Nephron progenitor cell (in vitro differentiated cells): ENCODE measurements at regions not wholly inside any gene's neighbourhood (a gene's known extent, or its start where the extent isn't known, plus 50 kb on each side); places are given as distances from the start of the nearest gene placed in this dataset.

Experiments
- DNase-seq: peaks from one replicate; pipeline ENCODE4 v3.0.0; 2021
- H3K27ac Mint-ChIP-seq: 2 replicates; pipeline ENCODE4 v1.8.0; 2021; ENCODE audit warnings: mild to moderate bottlenecking, moderate library complexity, mixed read lengths
- H3K27me3 Mint-ChIP-seq: 2 replicates; pipeline ENCODE4 v1.8.0; 2021; ENCODE audit warnings: mild to moderate bottlenecking, low read depth, mixed read lengths; ENCODE audit not compliant: poor library complexity
- H3K36me3 Mint-ChIP-seq: 2 replicates; pipeline ENCODE4 v1.8.0; 2021; ENCODE audit warnings: low read depth, mixed read lengths
- H3K4me1 Mint-ChIP-seq: 2 replicates; pipeline ENCODE4 v1.8.0; 2021; ENCODE audit warnings: mixed read lengths
- H3K4me3 Mint-ChIP-seq: 2 replicates; pipeline ENCODE4 v1.8.0; 2021; ENCODE audit warnings: mild to moderate bottlenecking, moderate library complexity, mixed read lengths
- H3K9me3 Mint-ChIP-seq: 2 replicates; pipeline ENCODE4 v1.8.0; 2021; ENCODE audit warnings: mild to moderate bottlenecking, moderate library complexity, mixed read lengths
- TF ChIP-seq, protein P1 (sequence below): fragments of 200-600 bp; sonication (generic); IDR thresholded peaks from 2 replicates; pipeline ENCODE4 v1.5.0; 2021; ENCODE audit warnings: antibody characterized with exemption

DNA sequence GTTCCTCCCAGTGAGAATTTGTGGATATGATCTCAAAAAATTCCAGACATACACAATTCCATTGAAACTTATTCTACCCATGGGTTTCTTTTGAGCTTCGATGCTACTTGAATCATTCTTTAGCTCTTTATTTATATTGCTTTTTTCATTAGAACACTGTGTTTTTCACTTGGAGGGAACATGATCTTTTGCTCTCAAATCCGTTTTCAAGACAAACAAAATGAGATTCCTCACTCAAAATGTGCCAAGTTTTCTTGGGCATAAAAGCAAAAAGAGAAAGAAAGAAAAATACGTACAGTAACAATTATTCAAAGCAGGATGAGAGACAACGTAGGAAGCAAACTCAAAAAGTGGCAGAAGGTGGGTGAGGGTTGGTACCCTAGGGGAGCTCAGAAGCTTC, 118.8 kb upstream of the PDZRN3 start:
- no peaks in the 10 kb centered on the region for H3K27me3 Mint-ChIP-seq
- H3K4me1 Mint-ChIP-seq = peaks cover 5% of the 10 kb centered on the region
- TF ChIP-seq, protein P1, sequence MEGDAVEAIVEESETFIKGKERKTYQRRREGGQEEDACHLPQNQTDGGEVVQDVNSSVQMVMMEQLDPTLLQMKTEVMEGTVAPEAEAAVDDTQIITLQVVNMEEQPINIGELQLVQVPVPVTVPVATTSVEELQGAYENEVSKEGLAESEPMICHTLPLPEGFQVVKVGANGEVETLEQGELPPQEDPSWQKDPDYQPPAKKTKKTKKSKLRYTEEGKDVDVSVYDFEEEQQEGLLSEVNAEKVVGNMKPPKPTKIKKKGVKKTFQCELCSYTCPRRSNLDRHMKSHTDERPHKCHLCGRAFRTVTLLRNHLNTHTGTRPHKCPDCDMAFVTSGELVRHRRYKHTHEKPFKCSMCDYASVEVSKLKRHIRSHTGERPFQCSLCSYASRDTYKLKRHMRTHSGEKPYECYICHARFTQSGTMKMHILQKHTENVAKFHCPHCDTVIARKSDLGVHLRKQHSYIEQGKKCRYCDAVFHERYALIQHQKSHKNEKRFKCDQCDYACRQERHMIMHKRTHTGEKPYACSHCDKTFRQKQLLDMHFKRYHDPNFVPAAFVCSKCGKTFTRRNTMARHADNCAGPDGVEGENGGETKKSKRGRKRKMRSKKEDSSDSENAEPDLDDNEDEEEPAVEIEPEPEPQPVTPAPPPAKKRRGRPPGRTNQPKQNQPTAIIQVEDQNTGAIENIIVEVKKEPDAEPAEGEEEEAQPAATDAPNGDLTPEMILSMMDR = no peak
- no peaks in the 10 kb centered on the region for H3K36me3 Mint-ChIP-seq
- no peak for DNase-seq
- H3K4me3 Mint-ChIP-seq = no peak overlapping the region
- no peaks in the 10 kb centered on the region for H3K9me3 Mint-ChIP-seq
- H3K27ac Mint-ChIP-seq = no peak overlapping the region

DNA sequence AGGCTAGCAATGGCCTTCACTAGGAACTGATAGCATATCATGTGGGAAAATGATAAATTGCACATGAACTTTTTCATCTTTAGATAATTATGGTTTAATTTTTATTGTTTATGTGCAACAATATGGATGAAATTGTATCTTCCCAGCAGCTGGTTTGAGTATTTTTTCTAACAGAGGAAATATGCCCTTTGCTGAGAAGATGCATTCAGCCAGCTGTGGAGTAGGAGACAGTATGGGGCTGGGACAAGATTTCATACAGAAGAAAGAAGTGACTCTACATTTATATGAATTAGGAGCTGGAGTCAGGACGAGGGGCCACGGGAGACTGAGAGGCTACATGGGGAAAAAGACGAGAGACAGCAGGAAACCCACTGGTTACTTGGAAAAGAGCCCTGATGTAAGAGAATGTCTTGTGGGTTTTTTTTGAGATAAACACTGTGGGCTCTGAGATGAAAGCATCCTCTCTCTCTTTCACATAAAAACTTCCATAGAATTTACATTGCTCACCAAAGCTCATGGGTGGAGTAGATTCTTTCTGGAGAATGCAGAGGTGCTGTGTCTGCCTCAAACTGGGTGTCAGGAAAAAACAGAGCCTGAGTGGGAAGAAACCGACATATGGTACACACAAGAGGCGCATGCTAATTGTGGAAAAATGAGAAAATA, 115.2 kb upstream of the PDZRN3 start:
- Mint-ChIP-seq H3K27ac (no peak overlapping the region), H3K36me3 (no peaks in the 10 kb centered on the region), H3K4me3 (no peak overlapping the region), H3K4me1 (peaks cover 16% of the 10 kb centered on the region), H3K27me3 (no peaks in the 10 kb centered on the region), H3K9me3 (no peaks in the 10 kb centered on the region)
- TF ChIP-seq, protein P1 = no peak
- DNase-seq = no peak

DNA sequence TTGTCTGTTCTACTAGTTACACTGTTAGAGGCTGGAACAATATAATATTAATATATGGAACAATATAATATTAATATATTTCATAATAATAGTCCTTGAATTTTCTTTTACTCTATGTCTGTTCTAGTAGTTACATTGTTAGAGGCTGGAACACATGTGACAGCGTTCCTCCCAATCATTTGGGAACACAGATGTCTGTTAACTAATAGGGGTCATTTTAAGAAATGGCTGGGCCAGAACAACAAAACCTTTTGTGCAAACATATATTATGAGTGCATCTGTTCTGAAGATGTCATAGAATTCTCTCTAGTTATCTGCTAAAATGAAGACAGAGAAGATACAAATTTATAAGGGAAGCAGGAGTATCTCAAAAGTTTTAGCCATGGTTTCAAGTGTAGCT, 114.0 kb upstream of the PDZRN3 start:
- DNase-seq = no peak
- no peaks in the 10 kb centered on the region for H3K36me3 Mint-ChIP-seq

DNA sequence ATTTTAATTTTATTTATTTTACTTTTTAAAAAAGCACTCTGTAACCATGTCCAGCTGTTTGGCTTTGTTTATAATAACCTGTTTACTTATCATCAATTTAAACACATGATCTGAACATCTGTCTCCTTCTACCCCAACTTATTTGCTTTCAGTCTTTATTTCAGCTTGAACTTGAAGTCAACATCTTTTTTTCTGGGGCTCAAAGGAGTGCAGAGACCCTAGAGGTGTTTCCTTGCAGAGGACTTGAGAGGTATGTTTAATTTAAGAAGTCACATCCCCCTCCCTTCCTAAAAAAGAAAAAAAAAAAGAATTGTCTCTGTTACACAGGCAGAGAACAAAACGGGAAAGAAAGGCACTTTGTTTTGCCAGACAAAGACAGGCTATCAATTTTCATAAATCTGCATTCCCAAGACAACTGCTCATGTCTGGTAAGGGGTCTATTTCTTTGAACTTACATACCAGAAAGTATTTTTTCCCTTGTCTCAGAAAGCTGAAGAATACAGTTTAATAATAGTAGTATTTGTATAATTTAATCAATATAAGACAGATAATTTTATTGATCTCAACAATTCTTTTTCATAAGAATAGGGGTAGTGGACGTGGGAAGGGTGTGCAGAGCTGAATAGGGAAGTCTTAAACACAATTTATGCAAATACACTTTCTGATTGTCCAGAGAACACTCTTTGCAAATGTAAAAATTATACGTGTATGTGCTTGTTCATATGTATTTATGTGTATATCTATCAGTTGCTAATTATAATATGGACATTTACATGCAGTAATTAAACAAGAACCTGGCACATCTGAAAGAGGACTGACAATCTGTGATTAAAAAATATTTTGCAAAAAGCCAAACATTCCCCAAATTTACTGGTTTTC, 109.7 kb upstream of the PDZRN3 start:
- Mint-ChIP-seq H3K9me3 (no peaks in the 10 kb centered on the region), H3K4me3 (no peak overlapping the region), H3K27me3 (no peaks in the 10 kb centered on the region), H3K27ac (no peak overlapping the region), H3K4me1 (peaks cover 43% of the 10 kb centered on the region), H3K36me3 (no peaks in the 10 kb centered on the region)
- no peak for DNase-seq
- TF ChIP-seq, protein P1 = no peak

More for the DNA sequence above, 114.0 kb upstream of the PDZRN3 start:
- Mint-ChIP-seq H3K27me3 (no peaks in the 10 kb centered on the region), H3K4me1 (peaks cover 24% of the 10 kb centered on the region), H3K4me3 (no peak overlapping the region), H3K9me3 (no peaks in the 10 kb centered on the region), H3K27ac (no peak overlapping the region)
- TF ChIP-seq, protein P1 = no peak

DNA sequence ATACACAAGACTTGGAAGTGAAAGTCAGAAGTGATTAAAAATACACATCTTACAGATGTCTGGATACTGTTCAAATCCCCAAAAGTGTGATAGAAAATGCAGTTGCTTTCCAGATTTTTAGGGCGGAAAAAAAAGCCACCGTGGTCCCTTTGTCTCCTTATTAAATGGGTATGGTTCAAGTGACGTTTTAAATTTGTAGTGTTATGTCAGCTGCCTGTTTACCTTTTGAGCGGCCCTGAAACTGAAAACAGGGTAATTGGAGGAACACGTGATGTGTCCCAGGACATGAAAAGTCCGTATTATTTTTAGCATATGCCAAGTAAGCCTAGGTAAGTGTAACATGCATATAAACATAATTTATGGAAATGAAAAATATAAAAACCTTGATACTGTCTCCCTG, 109.0 kb upstream of the PDZRN3 start:
- H3K9me3 Mint-ChIP-seq = no peaks in the 10 kb centered on the region
- H3K27me3 Mint-ChIP-seq = no peaks in the 10 kb centered on the region
- peaks cover 43% of the 10 kb centered on the region for H3K4me1 Mint-ChIP-seq
- H3K36me3 Mint-ChIP-seq = no peaks in the 10 kb centered on the region
- no peak overlapping the region for H3K27ac Mint-ChIP-seq
- H3K4me3 Mint-ChIP-seq = no peak overlapping the region
- DNase-seq = no peak
- TF ChIP-seq, protein P1 = no peak
